Liver (tissue), 8 donors: ENCODE measurements at regions not wholly inside any gene's neighbourhood (a gene's known extent, or its start where the extent isn't known, plus 50 kb on each side); places are given as distances from the start of the nearest gene placed in this dataset.

Experiments used
- DNase-seq: peaks from one replicate; pipeline ENCODE4 v3.0.0-alpha.2; 2017; ENCODE audit warnings: low spot score
- H3K27ac ChIP-seq, 2 donors: one replicate each; pipeline ENCODE4 v1.7.0; 2013; ENCODE audit warnings: inconsistent platforms in 2 of 2, low read length in 2 of 2, control low read depth in 1 of 2, low read depth in 1 of 2, mild to moderate bottlenecking in 1 of 2
- H3K27me3 ChIP-seq, 4 donors: one replicate each; pipeline versions ENCODE4 v1.6.1 to v1.7.0; 2013; ENCODE audit warnings: low read length in 3 of 4, inconsistent platforms in 1 of 4, mild to moderate bottlenecking in 1 of 4, moderate library complexity in 1 of 4; ENCODE audit not compliant: control insufficient read depth in 4 of 4, insufficient read depth in 4 of 4
- H3K36me3 ChIP-seq, 4 donors: one replicate each; pipeline versions ENCODE4 v1.6.1 to v1.7.0; 2013; ENCODE audit warnings: low read length in 3 of 4, mild to moderate bottlenecking in 3 of 4, low read depth in 1 of 4, moderate library complexity in 1 of 4; ENCODE audit not compliant: control insufficient read depth in 4 of 4, insufficient read depth in 3 of 4
- H3K4me1 ChIP-seq, 4 donors: one replicate each; pipeline versions ENCODE4 v1.6.1 to v1.7.0; 2013; ENCODE audit warnings: low read length in 3 of 4, mild to moderate bottlenecking in 3 of 4, moderate library complexity in 1 of 4; ENCODE audit not compliant: control insufficient read depth in 4 of 4, insufficient read depth in 4 of 4
- H3K4me3 ChIP-seq, 3 donors: one replicate each; pipeline versions ENCODE4 v1.6.1 to v1.7.0; 2013; ENCODE audit warnings: low read length in 3 of 3, control low read depth in 1 of 3, low read depth in 1 of 3, mild to moderate bottlenecking in 1 of 3
- H3K9ac ChIP-seq, 2 donors: one replicate each; pipeline ENCODE4 v1.7.0; 2013; ENCODE audit warnings: low read length in 2 of 2, mild to moderate bottlenecking in 2 of 2, moderate library complexity in 2 of 2, control low read depth in 1 of 2, low read depth in 1 of 2
- H3K9me3 ChIP-seq, 4 donors: one replicate each; pipeline versions ENCODE4 v1.6.1 to v1.7.0; 2013; ENCODE audit warnings: low read length in 3 of 4; ENCODE audit not compliant: control insufficient read depth in 4 of 4
- CTCF ChIP-seq: fragments of 150-350 bp; IDR thresholded peaks from 2 replicates; pipeline ENCODE4 v1.5.1; 2017; ENCODE audit warnings: improper control_type of control experiment, low read depth, low read length; ENCODE audit not compliant: missing input control
- EGR1 ChIP-seq, 2 donors: IDR thresholded peaks; 2 replicates each; pipeline ENCODE4 v1.6.1; 2016 to 2018; ENCODE audit warnings: antibody characterized with exemption in 2 of 2, low read depth in 2 of 2
- FOXA1 ChIP-seq: IDR thresholded peaks from 2 replicates; pipeline ENCODE4 v1.6.1; 2016; ENCODE audit warnings: antibody characterized with exemption
- FOXA2 ChIP-seq: IDR thresholded peaks from 2 replicates; pipeline ENCODE4 v1.6.1; 2016; ENCODE audit warnings: antibody characterized with exemption
- GABPA ChIP-seq, 2 donors: IDR thresholded peaks in 1 of 2; conservative IDR thresholded peaks in 1 of 2; 2 replicates each; pipeline ENCODE4 v1.6.1; 2016; ENCODE audit warnings: antibody characterized with exemption in 2 of 2, mild to moderate bottlenecking in 1 of 2, moderate library complexity in 1 of 2
- HNF4A ChIP-seq, 2 donors: conservative IDR thresholded peaks; 2 replicates each; pipeline ENCODE4 v1.6.1; 2016; ENCODE audit warnings: antibody characterized with exemption in 2 of 2, mild to moderate bottlenecking in 2 of 2
- JUND ChIP-seq, 2 donors: IDR thresholded peaks; 2 replicates each; pipeline ENCODE4 v1.6.1; 2016; ENCODE audit warnings: antibody characterized with exemption in 2 of 2
- MAX ChIP-seq: IDR thresholded peaks from 2 replicates; pipeline ENCODE4 v1.6.1; 2016; ENCODE audit warnings: antibody characterized with exemption
- NR2F2 ChIP-seq: IDR thresholded peaks from 2 replicates; pipeline ENCODE4 v1.6.1; 2016; ENCODE audit warnings: antibody characterized with exemption
- RAD21 ChIP-seq, 2 donors: IDR thresholded peaks; 2 replicates each; pipeline ENCODE4 v1.6.1; 2016; ENCODE audit warnings: antibody characterized with exemption in 2 of 2, mild to moderate bottlenecking in 2 of 2
- REST ChIP-seq: IDR thresholded peaks from 2 replicates; pipeline ENCODE4 v1.6.1; 2016; ENCODE audit warnings: antibody characterized with exemption, mild to moderate bottlenecking
- RXRA ChIP-seq, 2 donors: IDR thresholded peaks; 2 replicates each; pipeline ENCODE4 v1.6.1; 2017 to 2018; ENCODE audit warnings: antibody characterized with exemption in 2 of 2, mild to moderate bottlenecking in 1 of 2
- SP1 ChIP-seq: IDR thresholded peaks from 2 replicates; pipeline ENCODE4 v1.6.1; 2018; ENCODE audit warnings: antibody characterized with exemption, mild to moderate bottlenecking
- TAF1 ChIP-seq: conservative IDR thresholded peaks from 2 replicates; pipeline ENCODE4 v1.6.1; 2016; ENCODE audit warnings: antibody characterized with exemption, mild to moderate bottlenecking
- YY1 ChIP-seq: IDR thresholded peaks from 2 replicates; pipeline ENCODE4 v1.6.1; 2016; ENCODE audit warnings: antibody characterized with exemption, mild to moderate bottlenecking
- ZBTB33 ChIP-seq: IDR thresholded peaks from 2 replicates; pipeline ENCODE4 v1.6.1; 2016; ENCODE audit warnings: antibody characterized with exemption
- WGBS: extraction: QIAGEN DNeasy Blood & Tissue Kit; methylation state at CpG from one replicate; pipeline ENCODE4 v1.1.7; 2013; 5-methylcytosine and 5-hydroxymethylcytosine counted together
- donor health status: healthy.
- donor health status: healthy.
- donor health status: healthy.
- donor health status: healthy.
- donor health status: healthy.

GRCh38 chr6:19342616-19343015, 494.6 kb upstream of the ID4 start:
- WGBS = 48% methylated on average over 1 of the region's 1 CpG
- no peaks in the 10 kb centered on the region for H3K27me3 ChIP-seq
- TF ChIP-seq FOXA2 (no peak), RXRA (IDR thresholded peaks at IDR 0.05) (no peak), CTCF (no peak), TAF1 (no peak), JUND (IDR thresholded peaks at IDR 0.05) (no peak), HNF4A (conservative IDR thresholded peaks at IDR 0.05) (no peak), EGR1 (IDR thresholded peaks at IDR 0.05; ENCODE audit: low read depth in 2 of 2) (no peak), RAD21 (IDR thresholded peaks at IDR 0.05) (no peak), ZBTB33 (no peak), FOXA1 (no peak), SP1 (no peak), NR2F2 (no peak), GABPA (IDR thresholded peaks at IDR 0.05 in 1 of 2, conservative IDR thresholded peaks at IDR 0.05 in 1 of 2) (no peak)
- H3K4me3 ChIP-seq = no peak overlapping the region
- no peak overlapping the region for H3K27ac ChIP-seq
- no peaks in the 10 kb centered on the region for H3K4me1 ChIP-seq
- no peak overlapping the region for H3K9ac ChIP-seq
- DNase-seq = no peak
- H3K9me3 ChIP-seq = no peaks in the 10 kb centered on the region
- H3K36me3 ChIP-seq = no peaks in the 10 kb centered on the region

- Histone ChIP-seq H3K4me3 (no peak overlapping the region), H3K27ac (no peak overlapping the region), H3K9ac (no peak overlapping the region), H3K4me1 (no peaks in the 10 kb centered on the region), H3K36me3 (no peaks in the 10 kb centered on the region), H3K27me3 (no peaks in the 10 kb centered on the region), H3K9me3 (peaks cover 0 to 4% (median 1%) of the 10 kb centered on the region in 4 donors)
- TF ChIP-seq RXRA (IDR thresholded peaks at IDR 0.05) = no peak
- no peak for TF ChIP-seq JUND (IDR thresholded peaks at IDR 0.05)
- TF ChIP-seq GABPA (IDR thresholded peaks at IDR 0.05 in 1 of 2, conservative IDR thresholded peaks at IDR 0.05 in 1 of 2) = no peak
- TF ChIP-seq TAF1 = no peak
- TF ChIP-seq NR2F2 = no peak
- TF ChIP-seq RAD21 (IDR thresholded peaks at IDR 0.05) = no peak
- no peak for TF ChIP-seq REST
- TF ChIP-seq MAX = no peak
- no peak for TF ChIP-seq CTCF
- TF ChIP-seq YY1 = no peak
- TF ChIP-seq SP1 = no peak
- TF ChIP-seq FOXA1 = no peak
- TF ChIP-seq ZBTB33 = no peak
- no peak for DNase-seq
- WGBS = 82% methylated on average over 3 of the region's 3 CpGs
Measured at GRCh38 chr6:19349429-19349828, 487.7 kb upstream of the ID4 start.
